Left lung (tissue), 4 donors: ENCODE measurements at regions not wholly inside any gene's neighbourhood (a gene's known extent, or its start where the extent isn't known, plus 50 kb on each side); places are given as distances from the start of the nearest gene placed in this dataset.

Experiments used
- ATAC-seq: fragments of 200-7000 bp; cut with Tn5 transposase; one replicate; pipeline ENCODE4 v1.9.1; 2020; ENCODE audit warnings: moderate library complexity
- DNase-seq, 4 donors: peaks; one replicate each; pipeline ENCODE4 v3.0.0-alpha.2; 2013 to 2020
- H3K27ac ChIP-seq, 2 donors: fragments of 200-600 bp; sonication (generic) in 1 of 2; one replicate each; pipeline versions ENCODE4 v1.5.0 to v1.8.0; 2020 to 2021
- H3K27me3 ChIP-seq, 2 donors: fragments of 200-600 bp; sonication (generic) in 1 of 2; one replicate each; pipeline versions ENCODE4 v1.5.0 to v1.8.0; 2020 to 2021
- H3K36me3 ChIP-seq, 2 donors: fragments of 200-600 bp; sonication (generic) in 1 of 2; one replicate each; pipeline versions ENCODE4 v1.5.0 to v1.8.0; 2020 to 2021
- H3K4me1 ChIP-seq, 2 donors: fragments of 200-600 bp; one replicate each; pipeline ENCODE4 v1.8.0; 2021
- H3K4me3 ChIP-seq, 2 donors: fragments of 200-600 bp; sonication (generic) in 1 of 2; one replicate each; pipeline versions ENCODE4 v1.5.0 to v1.8.0; 2020 to 2021; ENCODE audit warnings: mild to moderate bottlenecking in 1 of 2
- H3K9me3 ChIP-seq, 2 donors: fragments of 200-600 bp; sonication (generic) in 1 of 2; one replicate each; pipeline versions ENCODE4 v1.5.0 to v1.8.0; 2020 to 2021
- CTCF ChIP-seq, 2 donors: fragments of 200-600 bp; sonication (generic) in 1 of 2; IDR thresholded peaks; one replicate each; pipeline versions ENCODE4 v1.5.0 to v1.8.0; 2021; ENCODE audit warnings: antibody characterized with exemption in 2 of 2
- intact Hi-C, 2 donors: fragments of 100-400 bp; cut with DNase I; formaldehyde crosslinking; loops; one replicate each; pipeline versions ENCODE4 v1.11.2 to v1.14.2; 2022
- donor health status: DM: no; HTN: yes; CAD: no.
- donor health status: DM: no; HTN: no; CAD: no.

- Histone ChIP-seq H3K4me1 (no peaks in the 10 kb centered on the region), H3K27me3 (peaks cover 0 to 9% of the 10 kb centered on the region in 2 donors), H3K36me3 (no peaks in the 10 kb centered on the region), H3K9me3 (no peaks in the 10 kb centered on the region), H3K4me3 (no peak overlapping the region), H3K27ac (no peak overlapping the region)
- no peak for TF ChIP-seq CTCF (IDR thresholded peaks at IDR 0.05)
- ATAC-seq, result no peak
- intact Hi-C loops, result no loop called here
- DNase-seq, result no peak
These were observed 531.4 kb downstream of the FUT8 start for GRCh38 chr14:65943916-65944410.

GRCh38 chr14:65945327-65945726, 532.8 kb downstream of the FUT8 start:
- Histone ChIP-seq H3K27ac (no peak overlapping the region), H3K36me3 (no peaks in the 10 kb centered on the region), H3K4me1 (no peaks in the 10 kb centered on the region), H3K9me3 (no peaks in the 10 kb centered on the region), H3K27me3 (peaks cover 0 to 9% of the 10 kb centered on the region in 2 donors), H3K4me3 (no peak overlapping the region)
- TF ChIP-seq CTCF (IDR thresholded peaks at IDR 0.05), result no peak
- DNase-seq (no peak), ATAC-seq (no peak)
- intact Hi-C loops, result no loop called here

- ATAC-seq, result no peak
- H3K4me1 ChIP-seq, result no peaks in the 10 kb centered on the region
- no peak overlapping the region for H3K4me3 ChIP-seq
- no peaks in the 10 kb centered on the region for H3K9me3 ChIP-seq
- intact Hi-C loops, result no loop called here
- TF ChIP-seq CTCF (IDR thresholded peaks at IDR 0.05), result no peak
- no peaks in the 10 kb centered on the region for H3K36me3 ChIP-seq
- H3K27me3 ChIP-seq, result peaks cover 0 to 9% of the 10 kb centered on the region in 2 donors
- H3K27ac ChIP-seq, result no peak overlapping the region
- DNase-seq, result no peak
These were observed 534.0 kb downstream of the FUT8 start for GRCh38 chr14:65946494-65946893.

- DNase-seq (no peak), ATAC-seq (no peak)
- Histone ChIP-seq H3K27me3 (peaks cover 0 to 9% of the 10 kb centered on the region in 2 donors), H3K36me3 (no peaks in the 10 kb centered on the region), H3K27ac (no peak overlapping the region), H3K4me1 (no peaks in the 10 kb centered on the region), H3K4me3 (no peak overlapping the region), H3K9me3 (no peaks in the 10 kb centered on the region)
- TF ChIP-seq CTCF (IDR thresholded peaks at IDR 0.05), result no peak
- intact Hi-C loops, result no loop called here
These were observed 535.8 kb downstream of the FUT8 start for GRCh38 chr14:65948302-65948701.

GRCh38 chr14:65949711-65950516, 536.3 kb upstream of the CCDC196 start:
- Histone ChIP-seq H3K4me3 (no peak overlapping the region), H3K9me3 (no peaks in the 10 kb centered on the region), H3K36me3 (no peaks in the 10 kb centered on the region), H3K4me1 (no peaks in the 10 kb centered on the region), H3K27ac (no peak overlapping the region), H3K27me3 (peaks cover 0 to 9% of the 10 kb centered on the region in 2 donors)
- ATAC-seq (peak; percentile 91), DNase-seq (peak in 2 of 4 donors; percentile 16 to 54)
- TF ChIP-seq CTCF (IDR thresholded peaks at IDR 0.05), result no peak
- intact Hi-C loops, result no loop called here
